Tibial artery (tissue), 4 donors: ENCODE measurements at regions not wholly inside any gene's neighbourhood (a gene's known extent, or its start where the extent isn't known, plus 50 kb on each side); places are given as distances from the start of the nearest gene placed in this dataset.
"Not testable (repeated sequence)": the region's sequence is repeated elsewhere in the genome, so short reads cannot be mapped to it uniquely, and the experiment has no call there.

Experiments used
- DNase-seq, 2 donors: peaks; one replicate each; pipeline ENCODE4 v3.0.0-alpha.2; 2019
- H3K27ac ChIP-seq, 2 donors: fragments of 200-600 bp; sonication (generic) in 1 of 2; 1 replicate in 1 of 2; 2 replicates in 1 of 2; pipeline ENCODE4 v1.5.1; 2018 to 2019; ENCODE audit warnings: mild to moderate bottlenecking in 1 of 2
- H3K27me3 ChIP-seq, 2 donors: fragments of 200-600 bp; sonication (generic) in 1 of 2; one replicate each; pipeline versions ENCODE4 v1.5.1 to v1.6.0; 2016 to 2019
- H3K36me3 ChIP-seq, 3 donors: fragments of 200-600 bp; sonication (generic) in 2 of 3; one replicate each; pipeline ENCODE4 v1.5.1; 2016 to 2019; ENCODE audit warnings: mild to moderate bottlenecking in 2 of 3
- H3K4me1 ChIP-seq, 4 donors: fragments of 200-600 bp; sonication (generic) in 2 of 4; 1 replicate in 3 of 4; 2 replicates in 1 of 4; pipeline ENCODE4 v1.5.1; 2016 to 2019
- H3K4me3 ChIP-seq, 2 donors: fragments of 200-600 bp; sonication (generic) in 1 of 2; 1 replicate in 1 of 2; 2 replicates in 1 of 2; pipeline ENCODE4 v1.5.1; 2018 to 2019; ENCODE audit warnings: mild to moderate bottlenecking in 2 of 2
- H3K9me3 ChIP-seq, 3 donors: fragments of 200-600 bp; sonication (generic) in 1 of 3; one replicate each; pipeline ENCODE4 v1.5.1; 2016 to 2019
- intact Hi-C: fragments of 100-400 bp; cut with DNase I; formaldehyde crosslinking; loops from one replicate; pipeline ENCODE4 v1.15.0; 2023; ENCODE audit warnings: low total_unique reads
- TF ChIP-seq, protein P1 (sequence below), 2 experiments: fragments of 200-600 bp in 1 of 2; fragments of 450-650 bp in 1 of 2; IDR thresholded peaks; one replicate each; pipeline ENCODE4 v1.5.1; 2017 to 2019; ENCODE audit warnings: antibody characterized with exemption in 2 of 2, mild to moderate bottlenecking in 1 of 2, moderate library complexity in 1 of 2

DNA sequence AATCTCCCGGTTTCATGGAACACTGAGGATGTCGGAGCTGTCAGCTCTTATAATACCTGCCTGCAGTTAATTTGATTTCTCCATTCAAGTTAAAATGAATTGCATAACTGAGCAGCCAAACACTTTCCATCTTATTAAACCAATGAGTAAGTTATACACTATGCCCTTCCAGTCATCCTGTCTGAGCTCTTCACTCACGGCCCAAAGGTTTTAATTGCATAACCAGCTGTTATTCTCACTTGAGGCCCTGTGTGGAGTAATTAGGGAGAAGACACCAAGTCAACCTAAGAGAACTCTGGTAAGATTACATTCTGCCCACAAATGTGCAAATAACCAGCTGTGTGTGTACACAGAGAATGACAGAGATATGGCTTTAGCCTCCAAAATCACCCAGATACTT, 303.5 kb downstream of the TBC1D4 start:
- intact Hi-C loops = no loop called here
- TF ChIP-seq, protein P1, sequence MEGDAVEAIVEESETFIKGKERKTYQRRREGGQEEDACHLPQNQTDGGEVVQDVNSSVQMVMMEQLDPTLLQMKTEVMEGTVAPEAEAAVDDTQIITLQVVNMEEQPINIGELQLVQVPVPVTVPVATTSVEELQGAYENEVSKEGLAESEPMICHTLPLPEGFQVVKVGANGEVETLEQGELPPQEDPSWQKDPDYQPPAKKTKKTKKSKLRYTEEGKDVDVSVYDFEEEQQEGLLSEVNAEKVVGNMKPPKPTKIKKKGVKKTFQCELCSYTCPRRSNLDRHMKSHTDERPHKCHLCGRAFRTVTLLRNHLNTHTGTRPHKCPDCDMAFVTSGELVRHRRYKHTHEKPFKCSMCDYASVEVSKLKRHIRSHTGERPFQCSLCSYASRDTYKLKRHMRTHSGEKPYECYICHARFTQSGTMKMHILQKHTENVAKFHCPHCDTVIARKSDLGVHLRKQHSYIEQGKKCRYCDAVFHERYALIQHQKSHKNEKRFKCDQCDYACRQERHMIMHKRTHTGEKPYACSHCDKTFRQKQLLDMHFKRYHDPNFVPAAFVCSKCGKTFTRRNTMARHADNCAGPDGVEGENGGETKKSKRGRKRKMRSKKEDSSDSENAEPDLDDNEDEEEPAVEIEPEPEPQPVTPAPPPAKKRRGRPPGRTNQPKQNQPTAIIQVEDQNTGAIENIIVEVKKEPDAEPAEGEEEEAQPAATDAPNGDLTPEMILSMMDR (IDR thresholded peaks at IDR 0.05) = no peak

DNA sequence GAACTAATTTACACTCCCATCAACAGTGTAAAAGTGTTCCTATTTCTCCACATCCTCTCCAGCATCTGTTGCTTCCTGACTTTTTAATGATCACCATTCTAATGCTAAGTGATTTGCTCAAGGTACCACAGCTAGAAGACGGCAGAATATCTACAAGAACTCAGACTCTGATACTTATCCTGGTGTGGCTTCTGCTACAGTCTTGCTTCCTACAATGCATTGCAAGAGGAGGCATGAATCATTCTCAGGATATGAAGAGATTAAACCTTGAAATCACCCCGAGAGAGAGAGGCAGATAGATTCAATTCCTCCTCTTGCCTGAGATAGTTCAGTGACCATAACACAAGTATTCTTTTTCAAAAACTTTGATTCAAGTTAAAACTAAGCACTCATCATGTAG, 306.4 kb downstream of the TBC1D4 start:
- Histone ChIP-seq H3K27ac (no peak overlapping the region), H3K9me3 (no peaks in the 10 kb centered on the region), H3K4me3 (no peak overlapping the region), H3K27me3 (no peaks in the 10 kb centered on the region), H3K4me1 (peaks cover 0 to 9% (median 0%) of the 10 kb centered on the region in 4 donors), H3K36me3 (no peaks in the 10 kb centered on the region)
- DNase-seq = no peak
- TF ChIP-seq, protein P1 (IDR thresholded peaks at IDR 0.05) = no peak
- intact Hi-C loops = no loop called here

More for the DNA sequence above, 303.5 kb downstream of the TBC1D4 start:
- DNase-seq = no peak
- no peaks in the 10 kb centered on the region for H3K36me3 ChIP-seq
- H3K27ac ChIP-seq = no peak overlapping the region
- H3K4me3 ChIP-seq = no peak overlapping the region
- no peaks in the 10 kb centered on the region for H3K27me3 ChIP-seq
- peaks cover 0 to 2% (median 0%) of the 10 kb centered on the region in 3 donors for H3K9me3 ChIP-seq
- H3K4me1 ChIP-seq = peaks cover 0 to 27% (median 0%) of the 10 kb centered on the region in 4 donors

DNA sequence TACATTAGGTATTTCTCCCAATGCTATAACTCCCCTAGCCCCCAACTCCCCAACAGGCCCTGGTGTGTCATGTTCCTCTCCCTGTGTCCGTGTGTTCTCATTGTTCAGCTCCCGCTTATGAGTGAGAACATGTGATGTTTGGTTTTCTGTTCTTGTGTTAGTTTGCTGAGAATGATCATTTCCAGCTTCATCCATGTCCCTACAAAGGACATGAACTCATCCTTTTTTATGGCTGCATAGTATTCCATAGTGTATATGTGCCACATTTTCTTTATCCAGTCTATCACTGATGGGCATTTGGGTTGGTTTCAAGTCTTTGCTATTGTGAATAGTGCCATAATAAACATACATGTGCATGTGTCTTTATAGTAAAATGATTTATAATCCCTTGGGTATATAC, 306.9 kb downstream of the TBC1D4 start:
- H3K27ac ChIP-seq, H3K9me3 ChIP-seq, H3K36me3 ChIP-seq, H3K4me3 ChIP-seq, H3K27me3 ChIP-seq, H3K4me1 ChIP-seq, intact Hi-C loops, DNase-seq: not testable (repeated sequence)

DNA sequence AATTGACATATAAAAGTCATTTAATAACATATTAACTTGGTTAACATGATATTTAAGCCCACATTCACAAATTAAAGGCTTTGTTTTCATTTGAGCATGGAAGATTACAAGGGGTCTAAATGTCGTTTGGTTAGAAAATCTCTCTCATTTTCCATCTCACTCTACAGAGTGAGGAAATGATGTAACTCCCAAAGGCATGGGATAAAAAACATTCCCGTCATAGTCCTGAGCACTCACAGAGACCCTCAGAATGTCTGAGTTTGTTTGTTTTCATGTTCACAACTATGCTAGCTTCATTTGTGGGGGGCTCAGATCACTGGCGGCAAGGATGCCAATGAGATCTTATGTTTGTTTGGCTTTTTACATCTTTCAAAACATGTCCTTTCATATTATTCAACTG, 307.5 kb downstream of the TBC1D4 start:
- H3K4me1 ChIP-seq = no peaks in the 10 kb centered on the region
- no peaks in the 10 kb centered on the region for H3K27me3 ChIP-seq
- H3K36me3 ChIP-seq = no peaks in the 10 kb centered on the region
- no peak for DNase-seq
- no peak overlapping the region for H3K27ac ChIP-seq
- H3K9me3 ChIP-seq = no peaks in the 10 kb centered on the region
- no peak overlapping the region for H3K4me3 ChIP-seq
- TF ChIP-seq, protein P1 (IDR thresholded peaks at IDR 0.05) = no peak
- intact Hi-C loops = no loop called here

DNA sequence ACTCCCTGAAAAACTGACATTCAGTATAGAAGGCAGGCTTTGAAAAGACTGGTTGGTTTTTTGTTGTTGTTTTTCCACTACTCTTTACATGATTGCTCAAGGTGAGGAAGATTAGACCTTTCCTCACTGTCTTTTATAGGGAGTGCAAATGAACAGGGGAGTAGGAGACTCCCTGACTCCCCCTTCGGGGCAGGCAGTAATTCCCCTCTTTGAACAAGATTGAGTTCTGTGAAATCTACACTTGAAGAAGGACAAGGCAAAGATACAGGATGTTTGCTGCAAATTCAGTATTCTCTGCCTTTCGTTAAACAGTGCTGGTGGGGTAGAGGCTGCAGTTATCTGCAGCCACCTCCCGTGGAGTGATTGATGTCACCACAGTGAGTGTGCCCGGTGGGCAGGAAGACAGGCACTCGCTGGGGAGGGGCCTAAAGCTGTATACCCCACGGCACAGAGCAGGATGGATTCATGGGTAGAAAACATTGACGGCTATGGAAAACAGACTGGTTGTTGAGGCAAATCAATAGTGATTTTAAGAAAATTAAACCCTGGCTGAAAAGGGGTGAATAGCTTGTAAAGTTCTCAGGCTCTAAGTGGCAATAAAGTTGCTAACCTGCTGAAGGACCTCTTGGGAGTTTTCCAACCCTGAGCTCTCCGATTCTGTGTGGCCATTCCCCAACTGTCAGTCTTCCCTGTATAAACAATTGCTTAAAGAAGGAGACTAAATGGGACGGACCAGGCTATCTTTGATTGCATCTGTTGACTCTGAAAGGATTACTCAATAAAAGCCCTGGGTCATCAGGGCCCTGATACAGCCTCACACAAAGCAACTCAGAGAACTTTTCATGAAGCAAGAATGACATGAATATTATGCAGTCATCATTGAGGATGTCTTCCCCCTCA, 308.3 kb downstream of the TBC1D4 start:
- no peak overlapping the region for H3K4me3 ChIP-seq
- no peak for DNase-seq
- no peaks in the 10 kb centered on the region for H3K4me1 ChIP-seq
- no peaks in the 10 kb centered on the region for H3K9me3 ChIP-seq
- TF ChIP-seq, protein P1 (IDR thresholded peaks at IDR 0.05) = no peak
- no peaks in the 10 kb centered on the region for H3K36me3 ChIP-seq
- intact Hi-C loops = no loop called here
- no peak overlapping the region for H3K27ac ChIP-seq
- H3K27me3 ChIP-seq = no peaks in the 10 kb centered on the region

DNA sequence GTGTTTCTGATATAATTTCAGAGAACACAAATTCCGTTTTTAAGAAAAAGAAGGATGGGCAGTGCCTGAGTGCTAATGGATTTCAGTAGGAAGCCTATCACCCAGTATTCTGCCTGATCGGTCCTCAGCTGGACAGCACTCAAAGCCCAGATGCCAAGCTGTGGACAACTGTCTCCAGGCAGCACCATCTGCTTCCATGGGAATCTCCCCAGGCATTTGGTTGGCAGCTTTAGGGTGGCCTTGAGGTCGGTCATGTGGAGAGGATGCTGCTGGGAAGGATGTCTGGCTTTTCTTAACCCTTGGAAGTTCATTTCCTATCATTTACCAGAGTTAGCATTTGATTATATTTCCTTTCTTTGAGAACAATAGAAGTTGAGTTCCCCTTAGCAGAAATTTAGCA, 311.7 kb downstream of the TBC1D4 start:
- TF ChIP-seq, protein P1 (IDR thresholded peaks at IDR 0.05) = no peak
- peaks cover 0 to 19% (median 5%) of the 10 kb centered on the region in 4 donors for H3K4me1 ChIP-seq
- H3K27me3 ChIP-seq = no peaks in the 10 kb centered on the region
- intact Hi-C loops = no loop called here
- no peak for DNase-seq
- no peak overlapping the region for H3K27ac ChIP-seq
- no peaks in the 10 kb centered on the region for H3K9me3 ChIP-seq
- no peak overlapping the region for H3K4me3 ChIP-seq
- H3K36me3 ChIP-seq = no peaks in the 10 kb centered on the region
